OCI-LY3 (cell line): ENCODE measurements at regions not wholly inside any gene's neighbourhood (a gene's known extent, or its start where the extent isn't known, plus 50 kb on each side); places are given as distances from the start of the nearest gene placed in this dataset.

Experiments used
- H2AFZ ChIP-seq: fragments of 200-600, 300-600 bp; shearing (Covaris generic); 2 replicates; pipeline ENCODE4 v1.6.0; 2014; ENCODE audit warnings: antibody characterized with exemption, low read depth, low read length
- H3K27ac ChIP-seq: fragments of 200-600, 300-600 bp; sonication (generic); 2 replicates; pipeline ENCODE4 v1.5.1; 2014; ENCODE audit warnings: mild to moderate bottlenecking, low read length, moderate library complexity, mixed read lengths
- H3K27me3 ChIP-seq: fragments of 200-600, 300-600 bp; sonication (generic); 2 replicates; pipeline ENCODE4 v1.6.1; 2014; ENCODE audit warnings: low read depth, low read length, mixed read lengths
- H3K36me3 ChIP-seq: fragments of 200-600, 300-600 bp; sonication (generic); replicated peaks from 2 replicates; pipeline ENCODE3; 2014; ENCODE audit warnings: low read depth, low read length, mixed read lengths
- H3K4me1 ChIP-seq: fragments of 300-600, 200-600 bp; sonication (generic); 2 replicates; pipeline ENCODE4 v1.6.1; 2014; ENCODE audit warnings: low read length, mixed read lengths
- H3K4me2 ChIP-seq: fragments of 200-600, 300-600 bp; sonication (generic); 2 replicates; pipeline ENCODE4 v1.6.1; 2014; ENCODE audit warnings: low read length, mixed read lengths
- H3K4me3 ChIP-seq: fragments of 300-600, 200-600 bp; sonication (generic); 2 replicates; pipeline ENCODE4 v1.5.1; 2014; ENCODE audit warnings: antibody characterized with exemption, mild to moderate bottlenecking, low read length, moderate library complexity
- H3K79me2 ChIP-seq: fragments of 300-600, 200-600 bp; shearing (Covaris generic); 2 replicates; pipeline ENCODE4 v1.6.1; 2014; ENCODE audit warnings: mild to moderate bottlenecking, low read length, mixed read lengths
- H3K9ac ChIP-seq: fragments of 300-600, 200-600 bp; shearing (Covaris generic); 2 replicates; pipeline ENCODE4 v1.6.0; 2014; ENCODE audit warnings: mild to moderate bottlenecking, low read length, moderate library complexity
- H3K9me3 ChIP-seq: fragments of 200-600, 300-600 bp; shearing (Covaris generic); 2 replicates; pipeline ENCODE4 v1.6.1; 2014; ENCODE audit warnings: low read length, mixed read lengths; ENCODE audit not compliant: insufficient read depth
- H4K20me1 ChIP-seq: fragments of 200-600, 300-600 bp; sonication (generic); 2 replicates; pipeline ENCODE4 v1.6.1; 2016; ENCODE audit warnings: low read length, mixed read lengths; ENCODE audit not compliant: insufficient read depth
- CTCF ChIP-seq: fragments of 200-600, 300-600 bp; sonication (generic); IDR thresholded peaks from 2 replicates; pipeline ENCODE4 v1.5.1; 2014; ENCODE audit warnings: antibody characterized with exemption, low read length, low read depth
- EZH2phosphoT487 ChIP-seq: fragments of 200-600 bp; shearing (Covaris generic); IDR thresholded peaks from 2 replicates; pipeline ENCODE4 v1.6.1; 2018; ENCODE audit warnings: antibody characterized with exemption, mixed run types, low read depth

GRCh38 chr22:47286590-47286989 is 524.1 kb downstream of the TBC1D22A start:
- Histone ChIP-seq H4K20me1 (no peaks in the 10 kb centered on the region), H3K27me3 (no peaks in the 10 kb centered on the region; the same call in 1 of the 2 replicates), H3K79me2 (no peaks in the 10 kb centered on the region), H2AFZ (no peak overlapping the region), H3K4me3 (no peak overlapping the region), H3K4me1 (no peaks in the 10 kb centered on the region), H3K36me3 (no peaks in the 10 kb centered on the region), H3K9me3 (no peaks in the 10 kb centered on the region), H3K9ac (no peak overlapping the region), H3K4me2 (no peak overlapping the region), H3K27ac (no peak overlapping the region)
- no peak for TF ChIP-seq CTCF
- no peak for TF ChIP-seq EZH2phosphoT487

GRCh38 chr22:47285981-47286380 is 523.5 kb downstream of the TBC1D22A start:
- H3K27ac ChIP-seq, result no peak overlapping the region
- H3K4me3 ChIP-seq, result no peak overlapping the region
- no peak overlapping the region for H3K4me2 ChIP-seq
- TF ChIP-seq EZH2phosphoT487 (no peak), CTCF (no peak)
- peaks cover under 1% of the 10 kb centered on the region; the same call in 1 of the 2 replicates for H3K27me3 ChIP-seq
- no peaks in the 10 kb centered on the region for H4K20me1 ChIP-seq
- H2AFZ ChIP-seq, result no peak overlapping the region
- no peaks in the 10 kb centered on the region for H3K79me2 ChIP-seq
- no peaks in the 10 kb centered on the region for H3K4me1 ChIP-seq
- H3K9ac ChIP-seq, result no peak overlapping the region
- H3K9me3 ChIP-seq, result no peaks in the 10 kb centered on the region
- H3K36me3 ChIP-seq, result no peaks in the 10 kb centered on the region

GRCh38 chr22:47284822-47285221 is 522.4 kb downstream of the TBC1D22A start:
- no peaks in the 10 kb centered on the region for H3K79me2 ChIP-seq
- no peaks in the 10 kb centered on the region for H3K9me3 ChIP-seq
- no peaks in the 10 kb centered on the region for H4K20me1 ChIP-seq
- peaks cover 11% of the 10 kb centered on the region; the same call in 1 of the 2 replicates for H3K27me3 ChIP-seq
- no peak overlapping the region for H3K27ac ChIP-seq
- no peak overlapping the region for H3K9ac ChIP-seq
- H3K4me1 ChIP-seq, result no peaks in the 10 kb centered on the region
- no peak overlapping the region for H3K4me2 ChIP-seq
- TF ChIP-seq EZH2phosphoT487 (no peak), CTCF (no peak)
- H2AFZ ChIP-seq, result no peak overlapping the region
- H3K4me3 ChIP-seq, result no peak overlapping the region
- H3K36me3 ChIP-seq, result no peaks in the 10 kb centered on the region

- no peaks in the 10 kb centered on the region for H3K9me3 ChIP-seq
- H3K4me1 ChIP-seq, result no peaks in the 10 kb centered on the region
- H2AFZ ChIP-seq, result no peak overlapping the region
- H3K9ac ChIP-seq, result no peak overlapping the region
- H3K27ac ChIP-seq, result no peak overlapping the region
- H3K4me3 ChIP-seq, result no peak overlapping the region
- peaks cover 16% of the 10 kb centered on the region; the same call in 1 of the 2 replicates for H3K27me3 ChIP-seq
- no peaks in the 10 kb centered on the region for H4K20me1 ChIP-seq
- no peaks in the 10 kb centered on the region for H3K36me3 ChIP-seq
- no peaks in the 10 kb centered on the region for H3K79me2 ChIP-seq
- no peak overlapping the region for H3K4me2 ChIP-seq
- TF ChIP-seq CTCF (no peak), EZH2phosphoT487 (no peak)
Measured at GRCh38 chr22:47284360-47284759, 521.9 kb downstream of the TBC1D22A start.
